Fibroblast of villous mesenchyme (primary cell): ENCODE measurements at regions not wholly inside any gene's neighbourhood (a gene's known extent, or its start where the extent isn't known, plus 50 kb on each side); places are given as distances from the start of the nearest gene placed in this dataset.
A peak's percentile ranks its signal among the peaks of the same experiment; 100 is the strongest.

Experiments
- DNase-seq: peaks from one replicate; pipeline ENCODE4 v3.0.0-alpha.2; 2010; ENCODE audit warnings: low read depth
- H3K4me3 ChIP-seq: 2 replicates; pipeline ENCODE4 v1.5.1; 2011; ENCODE audit warnings: low read depth, mild to moderate bottlenecking, low read length
- TF ChIP-seq, protein P1 (sequence below): IDR thresholded peaks from 2 replicates; pipeline ENCODE4 v1.5.1; 2012; ENCODE audit warnings: low read depth, mild to moderate bottlenecking, low read length; ENCODE audit not compliant: insufficient read depth

DNA sequence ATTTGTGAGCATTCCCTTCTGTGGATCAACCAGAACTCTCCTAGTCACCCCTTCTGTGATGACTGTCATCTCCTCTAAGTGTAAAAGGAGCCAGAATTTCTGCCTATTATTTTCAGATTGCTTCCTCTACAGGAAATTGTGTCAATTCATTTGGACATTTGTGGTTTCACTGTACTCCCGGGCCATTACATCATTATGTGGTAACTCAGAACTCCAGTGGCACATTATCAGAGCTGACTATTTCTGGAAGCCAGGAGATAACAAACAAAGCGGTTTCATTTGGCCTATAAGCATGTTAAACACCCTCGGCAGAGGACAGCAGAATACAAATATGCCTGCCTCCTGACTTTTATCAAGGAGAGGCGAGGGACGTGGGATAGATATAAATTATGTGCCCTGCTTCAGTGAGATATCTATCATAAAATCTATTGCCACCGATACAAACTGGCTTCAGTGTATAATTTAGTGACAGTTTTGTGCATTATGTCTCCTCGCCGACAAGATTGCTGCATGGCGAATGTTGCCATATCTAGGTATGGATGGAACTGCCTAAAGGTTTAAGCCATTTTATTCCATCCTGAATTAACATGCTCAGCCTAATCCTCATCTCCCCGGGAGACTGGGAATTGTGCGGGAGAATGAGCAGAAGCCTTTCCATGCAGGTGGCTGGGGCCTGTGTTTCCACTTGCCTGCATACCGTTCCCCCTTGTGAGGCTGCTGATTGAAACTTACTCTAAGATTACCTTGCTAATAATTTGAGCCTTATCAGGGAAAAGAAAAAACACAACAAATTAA lies 193.4 kb upstream of the SEMA6D start:
- no peak overlapping the region for H3K4me3 ChIP-seq
- TF ChIP-seq, protein P1, sequence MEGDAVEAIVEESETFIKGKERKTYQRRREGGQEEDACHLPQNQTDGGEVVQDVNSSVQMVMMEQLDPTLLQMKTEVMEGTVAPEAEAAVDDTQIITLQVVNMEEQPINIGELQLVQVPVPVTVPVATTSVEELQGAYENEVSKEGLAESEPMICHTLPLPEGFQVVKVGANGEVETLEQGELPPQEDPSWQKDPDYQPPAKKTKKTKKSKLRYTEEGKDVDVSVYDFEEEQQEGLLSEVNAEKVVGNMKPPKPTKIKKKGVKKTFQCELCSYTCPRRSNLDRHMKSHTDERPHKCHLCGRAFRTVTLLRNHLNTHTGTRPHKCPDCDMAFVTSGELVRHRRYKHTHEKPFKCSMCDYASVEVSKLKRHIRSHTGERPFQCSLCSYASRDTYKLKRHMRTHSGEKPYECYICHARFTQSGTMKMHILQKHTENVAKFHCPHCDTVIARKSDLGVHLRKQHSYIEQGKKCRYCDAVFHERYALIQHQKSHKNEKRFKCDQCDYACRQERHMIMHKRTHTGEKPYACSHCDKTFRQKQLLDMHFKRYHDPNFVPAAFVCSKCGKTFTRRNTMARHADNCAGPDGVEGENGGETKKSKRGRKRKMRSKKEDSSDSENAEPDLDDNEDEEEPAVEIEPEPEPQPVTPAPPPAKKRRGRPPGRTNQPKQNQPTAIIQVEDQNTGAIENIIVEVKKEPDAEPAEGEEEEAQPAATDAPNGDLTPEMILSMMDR = no peak
- DNase-seq = peak; percentile 68

- TF ChIP-seq, protein P1 = no peak
- H3K4me3 ChIP-seq = no peak overlapping the region
- DNase-seq = no peak
Measured at GRCh38 chr15:47529241-47529640, 188.1 kb upstream of the SEMA6D start.

DNA sequence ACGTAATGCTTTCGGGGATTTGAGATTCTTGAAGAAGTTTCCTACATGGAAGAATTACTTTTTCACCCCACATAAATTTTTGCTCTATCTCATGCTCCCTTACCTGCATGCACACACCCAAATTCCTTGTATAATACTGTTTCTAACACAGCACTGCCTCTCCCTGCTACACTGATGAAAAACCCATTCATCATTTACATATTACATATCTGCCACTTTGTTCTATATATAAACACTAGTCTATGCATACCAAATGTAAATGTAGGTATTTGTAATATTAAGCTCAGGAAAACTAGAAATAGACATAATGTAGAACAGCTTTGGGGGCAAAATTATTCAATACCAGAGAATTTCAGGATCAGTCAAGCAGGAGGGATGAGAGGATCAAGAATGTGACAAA lies 182.6 kb upstream of the SEMA6D start:
- DNase-seq = no peak
- H3K4me3 ChIP-seq = no peak overlapping the region
- TF ChIP-seq, protein P1 = no peak

DNA sequence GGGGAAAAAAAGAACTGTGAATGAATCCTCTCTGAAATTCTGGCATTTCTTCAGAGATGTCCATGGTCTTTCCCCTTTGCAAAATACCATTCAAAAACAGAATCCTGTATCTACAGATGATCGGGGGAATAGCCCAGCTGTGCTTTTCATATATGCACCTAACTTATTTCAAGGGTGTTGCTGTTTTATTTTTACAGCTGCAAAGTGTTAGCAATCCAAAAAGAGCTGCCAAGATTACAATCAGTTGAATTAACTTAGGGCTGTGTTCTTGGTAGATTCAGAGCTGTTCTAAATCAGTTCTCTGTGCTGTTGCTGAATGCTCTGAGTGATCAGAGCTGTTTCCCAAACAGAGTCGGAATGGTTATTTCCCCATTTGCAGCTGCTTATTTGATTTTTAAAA lies 175.7 kb upstream of the SEMA6D start:
- TF ChIP-seq, protein P1 = no peak
- no peak for DNase-seq
- no peak overlapping the region for H3K4me3 ChIP-seq

GRCh38 chr15:47542312-47542989 lies 174.9 kb upstream of the SEMA6D start:
- no peak overlapping the region for H3K4me3 ChIP-seq
- DNase-seq = no peak
- TF ChIP-seq, protein P1 = no peak

GRCh38 chr15:47548231-47548630 lies 169.1 kb upstream of the SEMA6D start:
- no peak overlapping the region for H3K4me3 ChIP-seq
- TF ChIP-seq, protein P1 = no peak
- DNase-seq = no peak
